PC-3 (cell line): ENCODE measurements at regions not wholly inside any gene's neighbourhood (a gene's known extent, or its start where the extent isn't known, plus 50 kb on each side); places are given as distances from the start of the nearest gene placed in this dataset.

Experiments
- ATAC-seq: fragments of 200-7000 bp; cut with Tn5 transposase; 2 replicates; pipeline ENCODE4 v1.9.1; 2020; ENCODE audit warnings: mild to moderate bottlenecking, moderate library complexity
- BruUV-seq: library from RNA; stranded (reverse); fragments of 400-500 nt; replicated peaks from 2 replicates; lab custom pipeline; 2021; lab: Mats Ljungman, UMichigan
- CTCF ChIA-PET: fragments of 300-600 bp; sonication (Branson Sonifier 250); formaldehyde crosslinking; loops from one replicate; lab custom pipeline; 2022; ENCODE audit warnings: antibody characterized with exemption; lab: Charles Lee
- POLR2A ChIA-PET: fragments of 300-600 bp; sonication (Branson Sonifier 250); formaldehyde crosslinking; loops from one replicate; lab custom pipeline; 2022; ENCODE audit warnings: antibody characterized with exemption; ENCODE audit not compliant: unreplicated experiment; lab: Charles Lee
- DNase-seq: peaks from one replicate; pipeline ENCODE4 v3.0.0-alpha.2; 2015
- H2AFZ ChIP-seq: fragments of 300-600 bp; sonication (generic); 2 replicates; pipeline ENCODE4 v1.6.0; 2016; ENCODE audit warnings: antibody characterized with exemption, low read length
- H3F3A ChIP-seq: fragments of 300-600 bp; sonication (generic); one replicate; pipeline ENCODE4 v1.6.0; 2017; ENCODE audit warnings: antibody characterized with exemption, low read length, control low read depth, mild to moderate bottlenecking; ENCODE audit not compliant: unreplicated experiment
- H3K27ac ChIP-seq: fragments of 300-600 bp; sonication (generic); 2 replicates; pipeline ENCODE4 v1.5.1; 2016; ENCODE audit warnings: mild to moderate bottlenecking, low read length
- H3K27me3 ChIP-seq: fragments of 300-600 bp; sonication (generic); 2 replicates; pipeline ENCODE4 v1.6.1; 2016; ENCODE audit warnings: low read length, mixed read lengths
- H3K36me3 ChIP-seq: fragments of 300-600 bp; sonication (generic); 2 replicates; pipeline ENCODE4 v1.6.1; 2016; ENCODE audit warnings: low read depth, mixed run types, low read length, mixed read lengths
- H3K4me1 ChIP-seq: fragments of 300-600 bp; sonication (generic); 2 replicates; pipeline ENCODE4 v1.5.1; 2016; ENCODE audit warnings: low read length; ENCODE audit not compliant: insufficient read depth
- H3K4me2 ChIP-seq: fragments of 300-600 bp; sonication (generic); 2 replicates; pipeline ENCODE4 v1.6.0; 2016; ENCODE audit warnings: low read length
- H3K4me3 ChIP-seq: fragments of 300-600 bp; sonication (generic); 2 replicates; pipeline ENCODE4 v1.5.1; 2016; ENCODE audit warnings: mild to moderate bottlenecking, low read length, mixed read lengths
- H3K79me2 ChIP-seq: fragments of 300-600 bp; sonication (generic); 2 replicates; pipeline ENCODE4 v1.6.1; 2017; ENCODE audit warnings: low read length, mixed read lengths
- H3K9ac ChIP-seq: fragments of 300-600 bp; sonication (generic); 2 replicates; pipeline ENCODE4 v1.6.0; 2016; ENCODE audit warnings: mild to moderate bottlenecking, low read length
- H3K9me2 ChIP-seq: fragments of 300-600 bp; sonication (generic); replicated peaks from 2 replicates; pipeline ENCODE4 v1.6.1; 2016; ENCODE audit warnings: mixed run types, low read length, mixed read lengths
- H3K9me3 ChIP-seq: fragments of 300-600 bp; sonication (generic); 2 replicates; pipeline ENCODE4 v1.6.1; 2016; ENCODE audit warnings: low read length, mixed read lengths
- H4K20me1 ChIP-seq: fragments of 300-600 bp; sonication (generic); 2 replicates; pipeline ENCODE4 v1.6.1; 2016; ENCODE audit warnings: low read length, mixed read lengths
- CTCF ChIP-seq: fragments of 300-600 bp; sonication (generic); conservative IDR thresholded peaks from 2 replicates; pipeline ENCODE4 v1.5.1; 2017; ENCODE audit warnings: antibody characterized with exemption, low read depth, mild to moderate bottlenecking, low read length
- EZH2 ChIP-seq: fragments of 300-600 bp; sonication (generic); IDR thresholded peaks from one replicate; pipeline ENCODE4 v1.6.1; 2017; ENCODE audit warnings: antibody characterized with exemption, mild to moderate bottlenecking, low read length; ENCODE audit not compliant: unreplicated experiment
- EZH2phosphoT487 ChIP-seq: fragments of 300-600 bp; sonication (generic); IDR thresholded peaks from 2 replicates; pipeline ENCODE4 v1.6.1; 2018; ENCODE audit warnings: mild to moderate bottlenecking, antibody characterized with exemption, low read length, borderline replicate concordance
- intact Hi-C: fragments of 100-400 bp; cut with micrococcal nuclease; formaldehyde crosslinking; loops from 2 replicates; pipeline ENCODE4 v1.9.0; 2023

GRCh38 chr12:105922670-105923102 is 216.1 kb downstream of the NUAK1 start:
- DNase-seq: peak; percentile 77
- H3K4me2 ChIP-seq: no peak overlapping the region

GRCh38 chr12:105924526-105925208 is 214.1 kb downstream of the NUAK1 start:
- no TSS peak for BruUV-seq

More at GRCh38 chr12:105922670-105923102, 216.1 kb downstream of the NUAK1 start:
- no peaks in the 10 kb centered on the region for H3K9me3 ChIP-seq
- H3K79me2 ChIP-seq: no peaks in the 10 kb centered on the region
- TF ChIP-seq EZH2phosphoT487 (no peak), CTCF (no peak), EZH2 (no peak)
- H3K36me3 ChIP-seq: no peaks in the 10 kb centered on the region
- no peak overlapping the region for H3K27ac ChIP-seq
- intact Hi-C loops: no loop called here
- H3K9me2 ChIP-seq: no peaks in the 10 kb centered on the region
- no peaks in the 10 kb centered on the region for H3F3A ChIP-seq
- no peaks in the 10 kb centered on the region for H4K20me1 ChIP-seq
- H2AFZ ChIP-seq: no peak overlapping the region
- H3K4me1 ChIP-seq: peaks cover 12% of the 10 kb centered on the region
- no TSS peak for BruUV-seq
- H3K9ac ChIP-seq: no peak overlapping the region
- no peaks in the 10 kb centered on the region for H3K27me3 ChIP-seq
- CTCF ChIA-PET: no interaction called here
- POLR2A ChIA-PET: no interaction called here
- H3K4me3 ChIP-seq: no peak overlapping the region
- peak; percentile 93 for ATAC-seq

More at GRCh38 chr12:105924526-105925208, 214.1 kb downstream of the NUAK1 start:
- Histone ChIP-seq H3K9ac (no peak overlapping the region), H3K4me1 (peaks cover 12% of the 10 kb centered on the region), H3F3A (no peaks in the 10 kb centered on the region), H3K9me2 (no peaks in the 10 kb centered on the region), H2AFZ (no peak overlapping the region), H3K79me2 (no peaks in the 10 kb centered on the region), H3K27ac (no peak overlapping the region), H3K36me3 (no peaks in the 10 kb centered on the region), H3K27me3 (no peaks in the 10 kb centered on the region), H3K4me3 (no peak overlapping the region), H3K4me2 (no peak overlapping the region), H4K20me1 (no peaks in the 10 kb centered on the region), H3K9me3 (no peaks in the 10 kb centered on the region)
- ATAC-seq: no peak
- ChIA-PET POLR2A (no interaction called here), CTCF (no interaction called here)
- intact Hi-C loops: no loop called here
- DNase-seq: no peak
- no peak for TF ChIP-seq EZH2phosphoT487
- TF ChIP-seq EZH2: no peak
- no peak for TF ChIP-seq CTCF
